HG03432 (cell line): ENCODE measurements at regions not wholly inside any gene's neighbourhood (a gene's known extent, or its start where the extent isn't known, plus 50 kb on each side); places are given as distances from the start of the nearest gene placed in this dataset.
"Not testable (repeated sequence)": the region's sequence is repeated elsewhere in the genome, so short reads cannot be mapped to it uniquely, and the experiment has no call there.

Experiments used
- ATAC-seq: cut with Tn5 transposase; IDR thresholded peaks from one replicate; pipeline ENCODE4 v1.9.1; 2021; ENCODE audit warnings: mild to moderate bottlenecking, moderate library complexity; ENCODE audit not compliant: unreplicated experiment

DNA sequence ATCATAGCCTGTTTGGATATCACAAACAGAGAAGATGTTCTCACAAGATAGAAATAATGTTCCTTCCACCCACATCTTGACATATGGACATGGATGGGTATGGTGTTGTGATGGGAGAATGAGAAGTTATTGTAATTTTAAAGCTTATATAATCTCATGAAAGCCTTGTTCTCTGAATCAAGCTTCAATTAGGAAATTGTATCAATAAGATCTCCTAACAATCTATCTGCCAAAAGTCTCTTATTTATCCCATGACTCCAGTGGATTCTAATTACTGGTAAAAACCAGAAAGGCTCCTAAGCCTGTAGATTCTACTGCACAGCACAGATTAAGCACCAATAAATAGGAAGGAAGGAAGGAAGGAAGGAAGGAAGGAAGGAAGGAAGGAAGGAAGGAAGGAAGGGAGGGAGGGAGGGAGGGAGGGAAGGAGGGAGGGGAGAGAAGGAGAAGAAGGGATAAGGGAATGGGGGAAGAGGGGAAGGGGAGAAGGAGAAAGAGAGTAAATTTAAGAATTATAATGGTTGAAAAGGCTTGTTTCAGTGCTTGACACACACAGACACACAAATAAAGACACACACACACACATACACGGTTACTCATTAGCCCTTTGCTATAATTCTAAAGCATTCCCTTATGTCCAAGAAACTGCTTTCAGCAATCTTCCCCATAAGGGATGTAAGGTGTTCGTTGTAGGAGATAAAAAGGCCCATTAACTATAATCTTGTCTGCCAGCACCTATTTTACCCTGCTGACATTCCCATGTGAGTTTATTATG lies 258.0 kb upstream of the API5 start:
- no peak for ATAC-seq

GRCh38 chr11:43067681-43068080 lies 244.1 kb upstream of the API5 start:
- no peak for ATAC-seq

DNA sequence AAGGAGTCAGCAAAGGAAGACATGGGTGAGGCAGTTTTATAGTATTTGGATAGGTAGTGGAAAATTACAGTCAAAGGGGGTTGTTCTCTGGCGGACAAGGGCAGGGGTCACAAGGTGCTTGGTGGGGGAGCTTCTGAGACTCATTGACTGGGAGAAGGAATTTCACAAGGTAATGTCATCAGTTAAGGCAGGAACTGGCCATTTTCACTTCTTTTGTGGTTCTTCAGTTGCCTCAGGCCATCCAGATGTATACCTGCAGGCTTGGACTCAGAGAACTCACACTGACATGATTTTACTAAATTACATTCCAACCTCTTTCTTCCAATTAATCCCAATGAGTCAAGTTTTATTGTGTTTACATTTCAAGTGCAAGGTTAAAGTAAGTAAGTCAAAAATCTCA lies 240.5 kb upstream of the API5 start:
- ATAC-seq = no peak

- no peak for ATAC-seq
These were observed 239.7 kb upstream of the API5 start for GRCh38 chr11:43072096-43072495.

DNA sequence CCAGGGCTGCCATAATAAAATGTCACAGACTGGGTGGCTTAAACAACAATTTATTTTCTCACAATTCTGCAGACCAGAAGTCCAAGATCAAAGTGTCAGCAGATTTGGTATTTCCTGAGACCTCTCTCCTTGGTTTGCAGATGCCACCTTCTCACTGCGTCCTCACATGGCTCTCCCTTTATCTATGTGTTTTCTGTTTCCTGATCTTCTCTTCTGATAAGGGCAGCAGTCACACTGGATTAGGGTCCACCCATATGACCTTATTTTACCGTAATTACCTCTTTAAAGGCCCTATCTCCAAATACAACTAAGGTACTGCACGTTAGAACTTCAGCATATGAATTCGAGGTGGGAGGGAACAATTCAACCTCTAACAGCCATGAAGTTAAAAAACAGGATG lies 238.9 kb upstream of the API5 start:
- no peak for ATAC-seq

DNA sequence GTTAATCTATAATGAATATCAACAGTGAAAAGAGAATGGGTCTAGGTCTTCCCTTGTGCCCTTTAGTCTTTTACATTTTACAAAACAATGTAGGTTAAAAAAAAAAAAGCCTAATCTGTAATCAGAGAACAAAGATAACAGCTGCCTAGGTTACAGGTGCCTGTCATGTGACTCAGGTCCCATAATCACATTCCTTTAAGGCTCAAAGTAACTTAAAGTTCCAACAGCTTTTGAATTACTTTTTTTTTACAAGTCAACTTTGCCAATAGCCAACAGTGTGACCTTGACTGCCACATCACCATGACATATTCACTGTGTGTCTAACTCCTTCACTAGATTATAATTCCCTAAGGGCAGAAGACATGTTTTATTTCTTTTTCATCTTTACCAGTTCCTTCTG lies 237.0 kb upstream of the API5 start:
- ATAC-seq = no peak

DNA sequence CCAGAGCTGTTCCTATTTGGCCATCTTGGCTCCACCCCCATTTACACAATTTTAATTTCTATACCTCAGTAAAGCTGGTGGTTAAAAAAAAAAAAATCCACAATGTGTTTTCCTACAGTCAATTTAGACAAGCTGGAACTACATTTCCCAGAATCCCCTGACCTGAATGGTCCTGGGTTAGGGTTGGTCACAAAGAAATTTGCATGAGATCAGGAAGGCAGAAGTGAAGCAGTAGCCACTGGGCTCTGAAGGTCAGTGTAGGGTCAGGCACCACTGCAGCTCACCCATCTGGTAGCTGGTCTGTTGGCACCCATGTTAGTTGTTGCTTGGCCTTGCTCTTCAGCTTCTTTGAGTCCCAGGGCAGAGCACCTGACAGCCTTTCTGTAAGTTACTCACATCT lies 210.7 kb upstream of the API5 start:
- no peak for ATAC-seq

GRCh38 chr11:43116071-43116470 lies 195.7 kb upstream of the API5 start:
- ATAC-seq = no peak

- ATAC-seq = no peak
These were observed 192.4 kb upstream of the API5 start for GRCh38 chr11:43119275-43119970.

GRCh38 chr11:43122546-43122945 lies 189.2 kb upstream of the API5 start:
- ATAC-seq = no peak

DNA sequence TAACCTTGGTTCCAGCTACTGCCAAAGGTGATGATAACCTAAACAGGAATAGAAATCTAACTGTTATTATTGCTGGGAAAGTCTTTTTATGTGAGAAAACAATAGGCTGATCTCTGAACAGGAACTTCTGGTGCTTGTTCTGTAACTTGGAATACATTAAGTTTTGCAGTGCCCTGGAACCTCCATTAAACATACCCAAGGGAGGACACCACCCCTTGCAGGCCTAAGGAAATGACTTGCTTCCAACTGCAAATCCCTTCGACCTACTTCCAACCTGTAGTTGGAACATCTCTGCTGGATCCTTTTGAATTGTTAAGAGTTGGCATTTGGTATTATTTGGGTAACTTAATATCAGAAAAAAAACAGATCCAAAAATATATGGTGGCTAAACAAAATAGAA lies 188.4 kb upstream of the API5 start:
- no peak for ATAC-seq

GRCh38 chr11:43124272-43124935 lies 187.4 kb upstream of the API5 start:
- peak; percentile 35 for ATAC-seq

DNA sequence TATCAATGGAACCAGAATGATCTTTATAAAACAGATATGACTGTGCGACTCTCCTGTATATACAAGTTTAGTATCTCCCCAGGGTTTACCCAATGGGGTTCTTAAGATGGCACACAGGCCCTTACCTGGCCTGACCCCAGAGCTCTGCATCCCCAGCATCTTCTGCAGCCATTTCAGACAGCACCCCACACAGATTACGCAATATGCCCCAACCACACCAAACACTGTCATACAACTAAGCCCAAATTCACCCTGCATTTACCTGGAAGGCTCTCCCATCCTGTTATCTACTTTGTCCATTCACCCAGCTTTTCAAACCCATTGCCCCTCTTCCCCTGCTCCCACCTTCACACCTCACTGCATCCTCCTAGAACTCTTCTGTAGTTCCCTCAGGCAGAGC lies 182.5 kb upstream of the API5 start:
- no peak for ATAC-seq

- peak; percentile 49 for ATAC-seq
These were observed 181.2 kb upstream of the API5 start for GRCh38 chr11:43130616-43131015.

DNA sequence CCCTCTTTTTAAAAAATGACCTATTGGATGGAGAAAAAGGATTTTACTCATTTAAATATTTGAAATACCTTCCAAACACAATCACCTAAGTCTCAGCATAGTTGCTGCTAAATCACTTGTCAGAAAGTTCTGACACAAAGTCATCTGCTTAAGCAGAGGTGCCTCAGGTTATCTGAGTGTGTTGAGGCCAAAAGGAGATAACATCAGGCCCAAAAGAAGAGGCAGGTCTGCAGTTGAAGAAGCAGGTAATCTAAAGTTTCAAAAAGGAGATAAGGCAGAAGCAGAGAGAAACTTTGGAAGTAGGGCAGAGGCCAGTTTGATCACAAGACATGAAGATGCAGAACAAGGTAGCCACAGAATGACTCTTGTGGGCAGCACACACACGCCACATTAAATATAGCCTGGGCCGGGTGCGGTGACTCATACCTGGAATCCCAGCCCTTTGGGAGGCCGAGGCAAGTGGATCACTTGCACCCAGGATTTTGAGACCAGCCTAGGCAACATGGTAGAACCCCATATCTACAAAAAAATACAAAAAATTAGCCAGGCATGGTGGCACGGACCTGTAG lies 175.7 kb upstream of the API5 start:
- ATAC-seq = peak; percentile 88

GRCh38 chr11:43138621-43139140 lies 173.1 kb upstream of the API5 start:
- ATAC-seq = no peak

- ATAC-seq = peak; percentile 93
These were observed 166.1 kb upstream of the API5 start for GRCh38 chr11:43145653-43146052.

- ATAC-seq = no peak
These were observed 161.1 kb upstream of the API5 start for GRCh38 chr11:43150697-43151096.

DNA sequence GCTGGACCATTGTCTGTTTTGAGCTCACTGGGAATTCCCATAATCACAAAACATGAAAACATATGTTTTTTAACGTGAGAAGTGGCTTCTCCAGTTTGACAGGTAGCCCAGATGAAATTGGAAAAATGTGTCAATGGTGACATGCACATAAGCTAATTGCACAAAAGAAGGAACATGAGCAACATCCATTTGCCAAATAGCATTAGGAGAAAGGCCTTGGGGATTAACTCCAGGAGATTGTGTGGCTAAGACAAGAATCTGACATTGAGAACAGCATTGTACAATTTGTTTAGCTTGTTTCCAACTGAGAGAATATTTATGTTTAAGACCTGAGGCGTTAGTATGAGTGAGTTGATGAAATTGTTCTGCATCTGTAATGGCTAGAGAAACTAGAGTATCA lies 147.0 kb upstream of the API5 start:
- no peak for ATAC-seq

GRCh38 chr11:43165393-43165792 lies 146.4 kb upstream of the API5 start:
- ATAC-seq = not testable (repeated sequence)

GRCh38 chr11:43168241-43168640 lies 143.6 kb upstream of the API5 start:
- ATAC-seq = not testable (repeated sequence)
